ENCODE measurements at regions not wholly inside any gene's neighbourhood (a gene's known extent, or its start where the extent isn't known, plus 50 kb on each side); places are given as distances from the start of the nearest gene placed in this dataset.
"Not testable (repeated sequence)": the region's sequence is repeated elsewhere in the genome, so short reads cannot be mapped to it uniquely, and the experiment has no call there.

- not testable (repeated sequence) for H2AFZ ChIP-seq (ENCODE audit: low read length); DNase-seq; H3K79me2 ChIP-seq (ENCODE audit: low read length); H3K4me3 ChIP-seq (ENCODE audit: low read length); H3K4me1 ChIP-seq (ENCODE audit: low read length); H3K9me2 ChIP-seq (replicated peaks; ENCODE audit: insufficient read depth, low read length); H3F3A ChIP-seq (ENCODE audit: insufficient read depth, low read length); H3K9ac ChIP-seq (ENCODE audit: low read length); H3K9me3 ChIP-seq (replicated peaks; ENCODE audit: insufficient read depth, low read length); H3K4me2 ChIP-seq (ENCODE audit: low read depth, low read length); H3K27me3 ChIP-seq (replicated peaks; ENCODE audit: insufficient read depth, low read length); H3K36me3 ChIP-seq (replicated peaks; ENCODE audit: insufficient read depth, low read length); H4K20me1 ChIP-seq (ENCODE audit: insufficient read depth, low read length); H3K27ac ChIP-seq (ENCODE audit: low read length)
Observed at GRCh38 chrY:26352931-26353330, 731.0 kb downstream of the CDY1 start.

GRCh38 chrY:26354191-26354590, 732.3 kb downstream of the CDY1 start:
- no peak for DNase-seq
- no peaks in the 10 kb centered on the region for H3K36me3 ChIP-seq (replicated peaks; ENCODE audit: insufficient read depth, low read length)
- H3K27me3 ChIP-seq (replicated peaks; ENCODE audit: insufficient read depth, low read length), result no peaks in the 10 kb centered on the region
- no peak for TF ChIP-seq CTCF (IDR thresholded peaks at IDR 0.05; ENCODE audit: low read length)
- no peaks in the 10 kb centered on the region for H3F3A ChIP-seq (ENCODE audit: insufficient read depth, low read length)
- no peaks in the 10 kb centered on the region for H3K9me3 ChIP-seq (replicated peaks; ENCODE audit: insufficient read depth, low read length)
- H3K79me2 ChIP-seq (ENCODE audit: low read length), result no peaks in the 10 kb centered on the region
- no peaks in the 10 kb centered on the region for H3K9me2 ChIP-seq (replicated peaks; ENCODE audit: insufficient read depth, low read length)
- H3K27ac ChIP-seq (ENCODE audit: low read length), result no peak overlapping the region
- H4K20me1 ChIP-seq (ENCODE audit: insufficient read depth, low read length), result no peaks in the 10 kb centered on the region
- no peak overlapping the region for H3K9ac ChIP-seq (ENCODE audit: low read length)
- H3K4me1 ChIP-seq (ENCODE audit: low read length), result no peaks in the 10 kb centered on the region
- no peak overlapping the region for H3K4me2 ChIP-seq (ENCODE audit: low read depth, low read length)
- H3K4me3 ChIP-seq (ENCODE audit: low read length), result no peak overlapping the region
- H2AFZ ChIP-seq (ENCODE audit: low read length), result no peak overlapping the region

GRCh38 chrY:26359869-26360268, 738.0 kb downstream of the CDY1 start:
- DNase-seq; H3K36me3 ChIP-seq (replicated peaks; ENCODE audit: insufficient read depth, low read length); H2AFZ ChIP-seq (ENCODE audit: low read length); H3K27ac ChIP-seq (ENCODE audit: low read length); H3K4me1 ChIP-seq (ENCODE audit: low read length); H3K9me3 ChIP-seq (replicated peaks; ENCODE audit: insufficient read depth, low read length); H3K79me2 ChIP-seq (ENCODE audit: low read length); H3K9ac ChIP-seq (ENCODE audit: low read length); H3K9me2 ChIP-seq (replicated peaks; ENCODE audit: insufficient read depth, low read length); H3K27me3 ChIP-seq (replicated peaks; ENCODE audit: insufficient read depth, low read length); H4K20me1 ChIP-seq (ENCODE audit: insufficient read depth, low read length); H3K4me3 ChIP-seq (ENCODE audit: low read length); H3F3A ChIP-seq (ENCODE audit: insufficient read depth, low read length); H3K4me2 ChIP-seq (ENCODE audit: low read depth, low read length): not testable (repeated sequence)

- not testable (repeated sequence) for H3K27me3 ChIP-seq (replicated peaks; ENCODE audit: insufficient read depth, low read length); H3K4me1 ChIP-seq (ENCODE audit: low read length); DNase-seq; H3K79me2 ChIP-seq (ENCODE audit: low read length); H3K4me2 ChIP-seq (ENCODE audit: low read depth, low read length); H3K4me3 ChIP-seq (ENCODE audit: low read length); H4K20me1 ChIP-seq (ENCODE audit: insufficient read depth, low read length); H3K9me3 ChIP-seq (replicated peaks; ENCODE audit: insufficient read depth, low read length); H2AFZ ChIP-seq (ENCODE audit: low read length); H3K9me2 ChIP-seq (replicated peaks; ENCODE audit: insufficient read depth, low read length); H3K9ac ChIP-seq (ENCODE audit: low read length); H3K27ac ChIP-seq (ENCODE audit: low read length); H3K36me3 ChIP-seq (replicated peaks; ENCODE audit: insufficient read depth, low read length); H3F3A ChIP-seq (ENCODE audit: insufficient read depth, low read length)
Observed at GRCh38 chrY:26360472-26360871, 738.6 kb downstream of the CDY1 start.

DNA sequence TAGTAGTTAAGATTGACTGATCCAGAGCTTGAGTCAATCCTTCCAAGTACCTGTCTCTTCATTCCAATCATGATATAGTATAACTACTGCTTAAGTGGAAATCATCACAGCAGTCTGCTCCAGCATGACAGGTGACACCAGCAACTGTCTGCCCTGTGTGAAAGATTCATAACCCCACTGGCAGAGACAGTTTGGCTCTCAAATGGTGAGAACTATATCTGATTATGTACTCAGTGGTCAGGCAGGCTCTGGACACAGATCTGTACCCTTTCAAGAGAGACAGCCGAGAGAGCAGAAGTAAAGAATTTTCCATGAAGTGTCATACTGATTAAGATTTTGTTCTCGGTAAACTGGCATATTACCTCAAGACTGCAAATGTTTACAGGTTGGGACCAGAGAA, 741.5 kb downstream of the CDY1 start:
- H3K9me2 ChIP-seq (replicated peaks; ENCODE audit: insufficient read depth, low read length); H3K27ac ChIP-seq (ENCODE audit: low read length); H2AFZ ChIP-seq (ENCODE audit: low read length); H3K9me3 ChIP-seq (replicated peaks; ENCODE audit: insufficient read depth, low read length); H3K4me2 ChIP-seq (ENCODE audit: low read depth, low read length); H3K27me3 ChIP-seq (replicated peaks; ENCODE audit: insufficient read depth, low read length); H3K9ac ChIP-seq (ENCODE audit: low read length); H3K4me3 ChIP-seq (ENCODE audit: low read length); H3K79me2 ChIP-seq (ENCODE audit: low read length); H3K4me1 ChIP-seq (ENCODE audit: low read length); DNase-seq; H3K36me3 ChIP-seq (replicated peaks; ENCODE audit: insufficient read depth, low read length); H3F3A ChIP-seq (ENCODE audit: insufficient read depth, low read length); H4K20me1 ChIP-seq (ENCODE audit: insufficient read depth, low read length): not testable (repeated sequence)

- not testable (repeated sequence) for H3K4me1 ChIP-seq (ENCODE audit: low read length); H3K27me3 ChIP-seq (replicated peaks; ENCODE audit: insufficient read depth, low read length); H3K36me3 ChIP-seq (replicated peaks; ENCODE audit: insufficient read depth, low read length); DNase-seq; H3K27ac ChIP-seq (ENCODE audit: low read length); H3K4me2 ChIP-seq (ENCODE audit: low read depth, low read length); H3K9ac ChIP-seq (ENCODE audit: low read length); H3K4me3 ChIP-seq (ENCODE audit: low read length); H2AFZ ChIP-seq (ENCODE audit: low read length); H3K79me2 ChIP-seq (ENCODE audit: low read length); H4K20me1 ChIP-seq (ENCODE audit: insufficient read depth, low read length); H3K9me2 ChIP-seq (replicated peaks; ENCODE audit: insufficient read depth, low read length); H3K9me3 ChIP-seq (replicated peaks; ENCODE audit: insufficient read depth, low read length); H3F3A ChIP-seq (ENCODE audit: insufficient read depth, low read length)
Observed at GRCh38 chrY:26366091-26366490, 744.2 kb downstream of the CDY1 start.

- not testable (repeated sequence) for H3K36me3 ChIP-seq (replicated peaks; ENCODE audit: insufficient read depth, low read length); H3K4me3 ChIP-seq (ENCODE audit: low read length); H4K20me1 ChIP-seq (ENCODE audit: insufficient read depth, low read length); H3K27ac ChIP-seq (ENCODE audit: low read length); H3K9me3 ChIP-seq (replicated peaks; ENCODE audit: insufficient read depth, low read length); H3K4me2 ChIP-seq (ENCODE audit: low read depth, low read length); H3K9ac ChIP-seq (ENCODE audit: low read length); H3F3A ChIP-seq (ENCODE audit: insufficient read depth, low read length); H3K79me2 ChIP-seq (ENCODE audit: low read length); DNase-seq; H3K4me1 ChIP-seq (ENCODE audit: low read length); H3K9me2 ChIP-seq (replicated peaks; ENCODE audit: insufficient read depth, low read length); H3K27me3 ChIP-seq (replicated peaks; ENCODE audit: insufficient read depth, low read length); H2AFZ ChIP-seq (ENCODE audit: low read length)
Observed at GRCh38 chrY:26372480-26372879, 750.6 kb downstream of the CDY1 start.
